Lower lobe of right lung (tissue), 2 donors: ENCODE measurements at regions not wholly inside any gene's neighbourhood (a gene's known extent, or its start where the extent isn't known, plus 50 kb on each side); places are given as distances from the start of the nearest gene placed in this dataset.

Experiments
- ATAC-seq, 2 donors: fragments of 200-7000 bp; cut with Tn5 transposase; one replicate each; pipeline ENCODE4 v1.9.1; 2020 to 2022; ENCODE audit warnings: mild to moderate bottlenecking in 2 of 2, moderate library complexity in 2 of 2
- DNase-seq: peaks from one replicate; pipeline ENCODE4 v3.0.0-alpha.2; 2020
- H3K27ac ChIP-seq: fragments of 200-600 bp; one replicate; pipeline ENCODE4 v1.8.0; 2022
- H3K27me3 ChIP-seq: fragments of 200-600 bp; one replicate; pipeline ENCODE4 v1.8.0; 2022; ENCODE audit warnings: low read depth
- H3K36me3 ChIP-seq: fragments of 200-600 bp; one replicate; pipeline ENCODE4 v1.8.0; 2022; ENCODE audit warnings: mild to moderate bottlenecking
- H3K4me1 ChIP-seq: fragments of 200-600 bp; one replicate; pipeline ENCODE4 v1.8.0; 2022
- H3K4me3 ChIP-seq: fragments of 200-600 bp; one replicate; pipeline ENCODE4 v1.8.0; 2022; ENCODE audit warnings: mild to moderate bottlenecking
- H3K9me3 ChIP-seq: fragments of 200-600 bp; one replicate; pipeline ENCODE4 v1.8.0; 2022
- intact Hi-C: fragments of 100-400 bp; cut with DNase I; formaldehyde crosslinking; loops from one replicate; pipeline ENCODE4 v1.11.0; 2022
- TF ChIP-seq, protein P1 (sequence below): fragments of 200-600 bp; IDR thresholded peaks from one replicate; pipeline ENCODE4 v1.8.0; 2022; ENCODE audit warnings: antibody characterized with exemption, mild to moderate bottlenecking
- donor health status: DM: no; HTN: yes; CAD: no; lungs with severe emphysema.

DNA sequence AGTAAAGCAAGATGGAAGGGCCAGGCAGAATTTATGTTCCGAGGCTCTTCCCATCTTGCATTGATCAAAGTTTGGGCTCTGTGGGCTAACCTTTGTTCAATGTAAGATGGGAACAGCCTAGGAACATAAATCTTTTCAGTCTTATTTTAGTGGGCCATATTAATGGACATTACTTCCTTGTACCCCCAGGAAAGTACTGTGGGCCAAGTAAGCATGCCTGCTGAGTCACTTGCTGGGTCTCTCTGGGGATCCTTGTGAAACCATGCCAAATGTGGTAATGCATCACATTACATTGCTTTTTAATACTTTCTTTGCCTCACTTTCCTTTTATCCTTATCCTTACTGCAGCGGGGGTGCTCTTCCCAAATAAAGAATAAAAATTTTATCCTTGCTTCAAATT lies 349.5 kb upstream of the POU1F1 start:
- TF ChIP-seq, protein P1, sequence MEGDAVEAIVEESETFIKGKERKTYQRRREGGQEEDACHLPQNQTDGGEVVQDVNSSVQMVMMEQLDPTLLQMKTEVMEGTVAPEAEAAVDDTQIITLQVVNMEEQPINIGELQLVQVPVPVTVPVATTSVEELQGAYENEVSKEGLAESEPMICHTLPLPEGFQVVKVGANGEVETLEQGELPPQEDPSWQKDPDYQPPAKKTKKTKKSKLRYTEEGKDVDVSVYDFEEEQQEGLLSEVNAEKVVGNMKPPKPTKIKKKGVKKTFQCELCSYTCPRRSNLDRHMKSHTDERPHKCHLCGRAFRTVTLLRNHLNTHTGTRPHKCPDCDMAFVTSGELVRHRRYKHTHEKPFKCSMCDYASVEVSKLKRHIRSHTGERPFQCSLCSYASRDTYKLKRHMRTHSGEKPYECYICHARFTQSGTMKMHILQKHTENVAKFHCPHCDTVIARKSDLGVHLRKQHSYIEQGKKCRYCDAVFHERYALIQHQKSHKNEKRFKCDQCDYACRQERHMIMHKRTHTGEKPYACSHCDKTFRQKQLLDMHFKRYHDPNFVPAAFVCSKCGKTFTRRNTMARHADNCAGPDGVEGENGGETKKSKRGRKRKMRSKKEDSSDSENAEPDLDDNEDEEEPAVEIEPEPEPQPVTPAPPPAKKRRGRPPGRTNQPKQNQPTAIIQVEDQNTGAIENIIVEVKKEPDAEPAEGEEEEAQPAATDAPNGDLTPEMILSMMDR, result no peak
- ATAC-seq, result no peak
- Histone ChIP-seq H3K27ac (no peak overlapping the region), H3K4me3 (no peak overlapping the region), H3K4me1 (no peaks in the 10 kb centered on the region), H3K27me3 (no peaks in the 10 kb centered on the region), H3K9me3 (no peaks in the 10 kb centered on the region), H3K36me3 (no peaks in the 10 kb centered on the region)
- intact Hi-C loops, result no loop called here
- no peak for DNase-seq

DNA sequence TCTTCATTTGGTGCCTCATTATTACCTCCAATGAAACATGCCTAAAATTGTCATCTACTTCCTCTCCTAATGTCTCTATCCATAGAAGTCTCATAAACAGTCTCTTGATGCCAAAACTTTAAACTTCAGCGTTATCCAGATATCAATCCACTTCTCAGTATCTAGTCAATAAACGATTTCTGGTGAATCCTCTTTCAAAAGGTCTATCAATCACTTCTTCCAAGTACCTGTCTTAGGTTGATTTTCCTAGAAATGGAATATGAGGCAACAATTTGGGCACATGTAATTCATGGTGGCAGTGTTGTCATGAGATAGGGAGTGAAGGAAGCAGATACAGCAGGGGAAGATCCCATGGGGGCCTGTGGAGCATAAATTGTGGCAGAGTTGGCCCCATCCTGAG lies 348.5 kb upstream of the POU1F1 start:
- no peak for DNase-seq
- no peaks in the 10 kb centered on the region for H3K36me3 ChIP-seq
- no peak overlapping the region for H3K4me3 ChIP-seq
- no peak overlapping the region for H3K27ac ChIP-seq
- TF ChIP-seq, protein P1, result no peak
- no peaks in the 10 kb centered on the region for H3K27me3 ChIP-seq
- ATAC-seq, result no peak
- no peaks in the 10 kb centered on the region for H3K4me1 ChIP-seq
- intact Hi-C loops, result no loop called here
- H3K9me3 ChIP-seq, result no peaks in the 10 kb centered on the region

DNA sequence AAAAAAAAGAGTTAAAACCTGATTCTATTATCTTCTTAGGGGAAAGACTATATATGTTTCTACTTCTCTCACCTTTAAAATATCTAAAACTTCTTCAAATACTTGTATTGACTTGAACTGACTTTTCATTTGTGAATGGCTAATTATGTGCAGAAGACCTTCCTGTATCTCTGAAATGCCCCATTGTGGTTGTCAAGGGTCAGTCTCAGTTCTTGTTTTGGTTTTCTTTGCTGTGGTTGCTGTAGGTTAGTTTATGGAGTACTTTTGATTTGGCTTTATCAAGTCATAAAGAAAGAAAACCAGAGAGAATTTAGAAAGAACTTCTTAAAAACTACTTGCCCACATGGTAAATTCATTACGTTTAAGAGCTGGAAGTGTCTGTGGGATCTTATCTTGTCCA lies 345.3 kb upstream of the POU1F1 start:
- H3K9me3 ChIP-seq, result no peaks in the 10 kb centered on the region
- ATAC-seq (no peak), DNase-seq (no peak)
- no peaks in the 10 kb centered on the region for H3K36me3 ChIP-seq
- H3K4me3 ChIP-seq, result no peak overlapping the region
- intact Hi-C loops, result no loop called here
- no peaks in the 10 kb centered on the region for H3K27me3 ChIP-seq
- H3K27ac ChIP-seq, result no peak overlapping the region
- TF ChIP-seq, protein P1, result no peak
- H3K4me1 ChIP-seq, result no peaks in the 10 kb centered on the region

DNA sequence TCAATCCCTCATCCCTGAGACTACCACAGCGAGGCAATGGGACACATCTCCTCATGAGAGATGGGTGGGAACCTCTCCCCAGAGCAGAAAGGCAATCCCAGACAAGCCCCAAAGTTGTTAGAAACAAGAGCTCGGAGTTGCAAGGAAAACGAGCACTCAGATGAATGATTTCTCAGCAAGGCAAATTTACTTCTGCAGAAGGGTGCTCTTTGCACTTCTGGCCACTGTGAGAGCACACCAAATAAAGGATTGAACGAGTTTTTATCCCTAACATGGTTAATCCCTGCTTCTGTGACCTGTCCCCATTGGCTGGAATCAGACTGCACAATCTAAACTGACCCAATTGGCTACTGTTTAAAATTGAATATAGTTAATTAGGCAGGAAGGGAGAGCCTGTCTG lies 339.1 kb upstream of the POU1F1 start:
- no peak for DNase-seq
- Histone ChIP-seq H3K27me3 (no peaks in the 10 kb centered on the region), H3K9me3 (peaks cover 12% of the 10 kb centered on the region), H3K36me3 (no peaks in the 10 kb centered on the region), H3K4me3 (no peak overlapping the region), H3K4me1 (no peaks in the 10 kb centered on the region), H3K27ac (no peak overlapping the region)
- no peak for ATAC-seq
- TF ChIP-seq, protein P1, result no peak
- intact Hi-C loops, result no loop called here

DNA sequence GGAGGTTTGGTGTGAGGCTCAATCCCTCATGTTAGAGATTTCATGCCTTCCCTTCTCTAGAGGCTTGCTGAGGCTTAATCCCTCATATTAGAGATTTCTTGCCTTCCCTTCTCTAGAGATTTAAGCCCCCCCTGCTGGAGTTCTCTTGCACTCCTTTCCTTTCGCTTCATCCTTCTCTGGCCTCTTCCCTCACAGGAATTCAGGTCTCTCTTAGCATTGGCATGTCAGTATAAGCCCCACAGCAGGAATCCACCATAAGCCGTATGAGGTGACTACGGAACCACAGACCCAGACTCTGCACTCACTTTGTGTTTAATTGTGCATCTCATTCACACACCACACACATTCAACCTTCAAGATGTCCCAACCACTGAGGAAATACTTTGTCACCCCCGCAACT lies 338.6 kb upstream of the POU1F1 start:
- peaks cover 12% of the 10 kb centered on the region for H3K9me3 ChIP-seq
- no peak overlapping the region for H3K27ac ChIP-seq
- no peaks in the 10 kb centered on the region for H3K4me1 ChIP-seq
- H3K4me3 ChIP-seq, result no peak overlapping the region
- intact Hi-C loops, result no loop called here
- TF ChIP-seq, protein P1, result no peak
- no peaks in the 10 kb centered on the region for H3K27me3 ChIP-seq
- no peaks in the 10 kb centered on the region for H3K36me3 ChIP-seq
- DNase-seq (no peak), ATAC-seq (no peak)

DNA sequence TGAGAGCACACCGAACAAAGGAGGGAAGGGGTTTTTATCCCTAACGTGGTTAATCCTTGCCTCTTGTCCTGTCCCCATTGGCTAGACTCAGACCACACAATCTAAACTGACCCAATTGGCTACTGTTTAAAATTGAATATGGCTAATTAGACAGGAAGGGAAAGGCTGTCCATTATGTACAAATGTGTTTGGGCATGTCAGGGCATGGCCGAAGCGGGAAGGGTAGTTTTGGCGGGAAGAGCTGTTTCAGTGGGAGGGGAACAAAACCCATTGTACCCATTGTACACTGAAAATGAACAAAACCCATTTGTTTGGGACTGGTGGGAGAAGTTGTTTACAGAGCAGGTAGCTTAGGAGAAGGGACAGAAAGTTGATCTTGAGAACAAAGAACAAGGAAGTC lies 330.9 kb upstream of the POU1F1 start:
- H3K4me3 ChIP-seq, result no peak overlapping the region
- H3K4me1 ChIP-seq, result no peaks in the 10 kb centered on the region
- TF ChIP-seq, protein P1, result no peak
- ATAC-seq (no peak), DNase-seq (no peak)
- no peaks in the 10 kb centered on the region for H3K27me3 ChIP-seq
- no peak overlapping the region for H3K27ac ChIP-seq
- peaks cover 10% of the 10 kb centered on the region for H3K9me3 ChIP-seq
- intact Hi-C loops, result no loop called here
- no peaks in the 10 kb centered on the region for H3K36me3 ChIP-seq
